Activated CD8-positive, alpha-beta memory T cell treated with anti-CD3 and anti-CD28 coated beads for 36 hours (primary cell): ENCODE measurements at regions not wholly inside any gene's neighbourhood (a gene's known extent, or its start where the extent isn't known, plus 50 kb on each side); places are given as distances from the start of the nearest gene placed in this dataset.
"Not testable (repeated sequence)": the region's sequence is repeated elsewhere in the genome, so short reads cannot be mapped to it uniquely, and the experiment has no call there.

Experiments used
- CTCF ChIA-PET: fragments of 350-600 bp; sonication (Branson Sonifier 250); formaldehyde crosslinking; loops from one replicate; lab custom pipeline; 2021; ENCODE audit warnings: antibody characterized with exemption; lab: Charles Lee
- POLR2A ChIA-PET: fragments of 350-600 bp; sonication (Branson Sonifier 250); formaldehyde crosslinking; loops from one replicate; lab custom pipeline; 2021; ENCODE audit warnings: antibody characterized with exemption; lab: Charles Lee

DNA sequence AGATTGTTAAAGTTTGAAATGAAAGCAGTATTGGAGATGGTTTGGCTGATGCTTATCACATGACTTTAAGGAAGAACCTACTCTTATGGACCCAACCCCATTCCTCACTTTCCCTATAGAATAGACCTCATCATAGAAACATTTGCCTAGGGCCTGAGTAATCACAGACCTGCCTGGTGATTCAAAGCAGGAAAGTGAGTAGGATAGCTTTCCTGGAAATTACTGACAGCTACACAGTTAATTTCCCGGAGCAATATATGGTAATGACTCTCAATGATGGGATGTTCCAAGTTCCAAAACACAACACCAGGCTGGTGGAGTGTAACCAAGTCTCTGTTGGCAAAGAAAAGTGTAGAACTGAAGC is 233.8 kb downstream of the SIM1 start:
- ChIA-PET POLR2A (no interaction called here), CTCF (no interaction called here)

GRCh38 chr6:100230115-100230952 is 234.4 kb downstream of the SIM1 start:
- ChIA-PET POLR2A (no interaction called here), CTCF (interaction anchor here (1.1 kb wide), 1 partner anchor 194 kb away, joined by 3 read pairs; no protein-coding TSS in a partner anchor)

- CTCF ChIA-PET: interaction anchor here (1.1 kb wide), 1 partner anchor 193 kb away, joined by 3 read pairs; no protein-coding TSS in a partner anchor
- POLR2A ChIA-PET: no interaction called here
These were observed 235.2 kb downstream of the SIM1 start for GRCh38 chr6:100229512-100229911.

DNA sequence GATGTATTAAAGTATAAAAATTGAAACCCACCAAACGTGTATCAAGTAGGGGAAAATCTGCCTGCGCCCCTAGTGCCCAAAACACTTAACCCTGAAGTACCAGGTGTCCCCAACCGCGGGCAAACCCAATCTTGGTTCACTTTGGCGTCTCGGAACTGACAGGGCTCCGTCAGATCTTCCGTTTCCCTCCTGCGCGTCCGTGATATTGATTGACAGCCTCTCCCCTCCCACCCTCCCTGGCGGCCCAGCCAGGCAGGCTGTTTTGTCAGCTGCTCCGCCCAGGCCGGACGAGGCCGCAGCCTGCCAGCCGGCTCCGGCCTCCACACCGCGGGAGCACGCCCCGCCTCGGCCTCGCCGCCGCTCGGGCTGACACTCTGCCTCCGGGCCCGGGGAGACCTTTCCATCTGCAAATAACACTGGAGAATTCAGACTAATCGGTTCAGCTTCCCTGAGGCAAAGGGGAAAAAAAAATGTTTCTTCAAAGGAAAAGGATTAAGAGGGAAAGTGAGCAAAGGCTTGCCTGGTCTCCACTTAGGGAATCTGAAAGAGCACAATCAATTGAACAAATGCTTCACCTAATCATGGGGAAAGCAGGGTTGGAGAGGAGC is 234.9 kb upstream of the MCHR2 start:
- ChIA-PET CTCF (interaction anchor here (1.1 kb wide), 1 partner anchor 192 kb away, joined by 3 read pairs; no protein-coding TSS in a partner anchor), POLR2A (no interaction called here)

- CTCF ChIA-PET: no interaction called here
- POLR2A ChIA-PET: no interaction called here
These were observed 234.4 kb upstream of the MCHR2 start for GRCh38 chr6:100228437-100228833.

DNA sequence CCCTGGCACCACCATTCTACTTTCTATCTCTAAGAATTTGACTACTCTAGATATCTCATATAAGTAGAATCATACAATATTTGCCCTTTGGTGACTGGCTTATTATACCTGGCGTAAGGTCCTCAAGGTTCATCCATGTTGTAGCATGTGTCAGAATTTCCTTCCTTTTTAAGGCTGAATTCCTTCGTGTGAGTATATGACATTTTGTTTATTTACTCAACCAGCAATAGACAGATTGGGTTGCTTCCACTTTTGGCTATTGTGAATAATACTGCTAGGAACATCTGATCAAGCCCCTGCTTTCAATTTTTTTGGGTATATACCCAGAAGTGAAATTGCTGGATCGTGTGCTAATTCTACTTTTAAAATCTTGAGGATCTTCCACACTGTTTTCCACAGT is 232.8 kb upstream of the MCHR2 start:
- ChIA-PET POLR2A (no interaction called here), CTCF (no interaction called here)

GRCh38 chr6:100223952-100224351 is 229.9 kb upstream of the MCHR2 start:
- POLR2A ChIA-PET, CTCF ChIA-PET: not testable (repeated sequence)

DNA sequence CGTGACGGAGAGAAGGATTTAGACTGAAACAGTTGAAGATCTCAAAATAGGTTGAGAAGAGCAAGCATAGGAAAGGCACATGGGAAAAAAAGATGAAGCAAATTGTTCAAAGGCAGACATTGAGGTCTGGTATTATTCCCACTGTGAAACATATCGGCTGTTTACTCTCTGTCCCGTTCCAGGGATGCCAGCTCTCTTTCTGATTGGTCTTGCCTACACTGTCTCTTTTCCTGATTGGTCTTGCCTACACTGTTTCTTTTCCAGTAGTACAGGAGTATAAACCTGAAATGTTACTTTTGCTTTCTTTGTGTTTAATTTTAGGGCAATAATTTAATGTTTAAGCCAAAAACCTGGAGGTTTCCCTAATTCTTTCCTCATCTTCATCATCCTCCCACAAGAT is 226.5 kb upstream of the MCHR2 start:
- ChIA-PET CTCF (no interaction called here), POLR2A (no interaction called here)

DNA sequence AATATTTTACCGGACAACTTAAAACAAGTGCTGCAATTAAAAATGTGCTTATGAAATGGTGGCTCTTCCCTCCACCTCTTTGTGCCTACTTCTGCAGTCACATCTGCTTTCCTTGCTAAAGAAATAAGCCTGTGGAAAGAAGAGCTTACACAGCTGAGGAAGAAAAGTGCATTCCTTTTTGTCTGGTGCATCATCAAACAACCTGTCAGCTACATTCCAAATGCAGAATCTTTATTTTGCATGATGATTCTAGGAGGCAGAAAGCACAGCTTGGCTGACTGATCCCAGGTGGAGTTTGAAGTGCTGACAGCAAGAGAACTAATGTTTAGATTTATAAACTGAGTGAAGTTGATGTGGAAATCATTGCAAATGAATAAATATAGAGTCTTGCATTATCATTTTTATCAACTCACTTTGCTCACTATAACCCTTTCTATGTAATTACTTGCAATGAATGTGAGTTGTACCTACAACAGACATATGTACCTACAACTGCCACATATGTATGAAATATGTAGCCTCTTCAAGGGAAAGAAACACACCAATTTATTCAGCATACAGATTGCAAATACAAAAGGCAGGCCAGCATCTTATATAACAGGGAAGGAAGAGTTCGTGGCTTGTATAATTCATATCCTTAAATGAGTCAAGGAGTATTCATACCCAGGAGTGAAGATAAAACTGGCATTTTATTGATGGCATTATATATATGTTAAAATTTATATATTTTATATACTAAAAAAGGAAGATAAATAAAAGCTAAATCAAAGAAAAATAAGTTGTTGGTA is 223.4 kb upstream of the MCHR2 start:
- ChIA-PET CTCF (no interaction called here), POLR2A (no interaction called here)

DNA sequence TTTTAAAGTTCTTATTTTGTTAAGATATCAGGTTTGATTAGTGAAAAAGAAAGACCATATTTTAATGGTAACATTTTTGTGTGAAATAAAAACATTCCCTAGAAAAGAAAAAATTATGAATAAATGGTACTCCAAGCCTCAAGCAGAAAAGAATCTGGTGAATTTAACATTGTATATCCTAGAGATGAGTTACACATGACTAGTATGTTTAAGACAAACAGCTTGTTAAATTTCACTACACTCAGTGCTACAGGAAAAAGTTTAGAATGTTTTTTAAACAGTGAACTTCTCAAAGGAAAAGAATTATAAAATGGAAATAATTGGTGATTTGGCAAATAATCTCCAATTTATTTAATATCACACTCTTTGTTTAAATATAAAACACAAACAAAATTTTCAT is 222.7 kb upstream of the MCHR2 start:
- CTCF ChIA-PET: no interaction called here
- POLR2A ChIA-PET: no interaction called here

DNA sequence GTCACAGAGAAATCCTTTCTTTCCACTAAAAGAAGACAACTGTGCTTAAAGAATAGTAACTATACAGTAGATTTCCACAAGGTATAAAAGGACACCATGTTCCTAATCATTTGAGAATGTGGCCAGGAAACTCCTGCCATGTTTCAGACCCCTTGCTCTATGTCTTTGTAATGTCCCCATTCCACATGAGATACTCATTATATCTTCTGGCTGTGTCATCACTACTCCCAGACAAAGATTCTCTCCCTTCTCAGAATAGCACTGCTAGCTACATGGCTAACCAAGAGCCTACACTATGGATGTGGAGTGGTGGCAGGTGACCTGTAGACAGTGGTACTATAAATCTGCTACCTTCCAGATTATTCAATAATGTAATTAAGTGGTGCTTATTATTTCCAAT is 218.1 kb upstream of the MCHR2 start:
- POLR2A ChIA-PET: no interaction called here
- CTCF ChIA-PET: no interaction called here

DNA sequence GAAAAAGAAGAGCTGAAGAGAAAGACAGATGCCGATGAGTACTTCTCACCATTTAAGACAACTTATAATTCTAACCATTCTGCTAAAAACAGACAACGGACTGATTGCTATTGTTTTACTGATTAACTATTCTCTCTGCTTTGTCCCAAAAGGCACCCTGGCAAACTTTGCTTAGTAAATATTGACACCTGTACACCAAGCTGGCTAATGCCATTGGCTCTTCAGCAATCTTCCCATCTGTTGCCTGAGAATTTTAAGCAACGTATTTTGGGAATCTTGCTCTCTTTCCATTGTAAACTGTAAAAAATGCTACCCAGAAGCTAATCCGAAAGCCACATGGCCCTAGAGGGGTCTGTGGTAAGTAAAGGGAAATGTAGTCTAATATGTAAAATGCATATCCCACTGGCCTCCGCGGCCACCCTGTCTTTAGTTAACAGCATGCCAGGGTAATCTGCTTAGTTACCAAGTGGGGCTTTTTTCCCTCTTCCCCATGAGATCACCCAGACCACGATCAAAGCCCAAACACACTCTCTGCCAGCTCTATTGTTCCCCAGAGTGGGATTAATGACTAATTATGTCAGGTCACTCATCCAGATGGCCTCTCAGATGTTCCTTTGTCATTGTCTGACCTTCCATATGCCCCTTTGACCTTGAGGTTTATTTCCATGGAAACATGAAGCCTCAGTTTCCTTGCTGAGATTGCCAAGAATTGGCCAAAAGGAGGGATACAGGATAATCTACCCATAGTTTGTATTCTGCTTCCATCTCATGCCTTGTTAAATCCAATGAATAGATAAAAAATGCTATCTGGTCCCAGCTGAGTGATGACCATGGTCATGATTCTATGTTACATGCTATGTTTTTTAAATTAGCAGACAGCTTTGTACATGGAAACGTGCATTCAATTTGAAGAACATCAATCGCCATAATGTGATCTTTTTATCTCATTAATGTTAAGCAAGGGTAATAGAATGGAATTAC is 216.4 kb upstream of the MCHR2 start:
- POLR2A ChIA-PET: no interaction called here
- CTCF ChIA-PET: no interaction called here

GRCh38 chr6:100209323-100210136 is 215.5 kb upstream of the MCHR2 start:
- ChIA-PET POLR2A (no interaction called here), CTCF (no interaction called here)

- POLR2A ChIA-PET: no interaction called here
- CTCF ChIA-PET: no interaction called here
These were observed 209.4 kb upstream of the MCHR2 start for GRCh38 chr6:100203400-100203799.

DNA sequence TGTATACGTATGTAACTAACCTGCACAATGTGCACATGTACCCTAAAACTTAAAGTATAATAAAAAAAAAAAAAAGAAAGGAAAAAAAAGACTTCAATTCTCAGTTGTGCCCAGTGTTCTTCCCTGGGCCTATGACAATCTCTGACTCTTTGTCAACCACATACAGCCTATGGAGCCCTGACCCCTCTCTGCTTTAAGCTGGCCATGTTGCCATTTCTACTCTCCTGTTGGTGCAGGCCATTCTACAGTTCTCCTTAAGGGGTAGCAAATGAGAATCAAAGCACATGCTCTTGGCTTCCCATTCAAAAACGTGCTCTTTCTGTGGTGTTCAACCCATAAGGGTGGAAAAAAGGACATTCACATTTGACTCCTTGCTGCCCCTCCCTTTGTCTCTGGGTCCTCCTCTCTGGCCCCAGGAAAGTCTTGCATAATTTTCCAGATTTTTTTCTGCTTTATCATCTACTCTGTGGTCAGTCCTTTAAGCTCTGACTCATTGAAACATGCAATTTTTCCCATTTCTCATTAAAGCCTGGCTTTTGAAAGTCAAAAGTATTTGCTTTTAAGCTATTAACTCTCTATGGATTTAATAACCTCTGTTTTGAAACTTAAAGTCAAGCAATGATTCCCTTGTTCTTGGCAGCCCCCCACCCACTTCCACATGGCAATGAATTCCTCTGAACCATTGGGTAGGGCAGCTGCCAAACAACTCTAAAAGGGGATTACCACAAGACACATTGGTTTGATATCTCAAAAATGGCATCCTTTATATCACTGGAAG is 208.6 kb upstream of the MCHR2 start:
- CTCF ChIA-PET: no interaction called here
- POLR2A ChIA-PET: no interaction called here

DNA sequence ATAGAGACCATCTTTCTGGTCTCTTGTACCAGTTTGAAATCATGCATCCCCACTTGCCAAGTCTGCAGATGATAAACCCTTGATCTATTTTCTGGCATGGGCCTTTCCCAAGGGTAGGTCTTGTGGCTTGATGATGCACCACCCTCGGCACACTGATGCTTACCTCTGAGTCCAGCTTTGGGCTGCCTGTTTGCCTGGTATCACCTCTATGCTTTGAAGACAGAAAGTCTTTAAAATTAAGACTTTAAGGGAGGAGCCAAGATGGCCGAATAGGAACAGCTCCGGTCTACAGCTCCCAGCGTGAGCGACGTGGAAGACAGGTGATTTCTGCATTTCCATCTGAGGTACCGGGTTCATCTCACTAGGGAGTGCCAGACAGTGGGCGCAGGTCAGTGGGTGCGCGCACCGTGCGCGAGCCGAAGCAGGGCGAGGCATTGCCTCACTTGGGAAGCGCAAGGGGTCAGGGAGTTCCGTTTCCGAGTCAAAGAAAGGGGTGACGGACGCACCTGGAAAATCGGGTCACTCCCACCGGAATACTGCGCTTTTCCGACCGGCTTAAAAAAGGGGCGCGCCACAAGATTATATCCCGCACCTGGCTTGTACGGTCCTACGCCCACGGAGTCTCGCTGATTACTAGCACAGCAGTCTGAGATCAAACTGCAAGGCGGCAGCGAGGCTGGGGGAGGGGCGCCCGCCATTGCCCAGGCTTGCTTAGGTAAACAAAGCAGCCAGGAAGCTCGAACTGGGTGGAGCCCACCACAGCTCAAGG is 202.4 kb upstream of the MCHR2 start:
- POLR2A ChIA-PET, CTCF ChIA-PET: not testable (repeated sequence)

- CTCF ChIA-PET, POLR2A ChIA-PET: not testable (repeated sequence)
These were observed 201.2 kb upstream of the MCHR2 start for GRCh38 chr6:100195244-100195643.
